NB4 (cell line): ENCODE measurements at regions not wholly inside any gene's neighbourhood (a gene's known extent, or its start where the extent isn't known, plus 50 kb on each side); places are given as distances from the start of the nearest gene placed in this dataset.
"Not testable (repeated sequence)": the region's sequence is repeated elsewhere in the genome, so short reads cannot be mapped to it uniquely, and the experiment has no call there.

Experiments
- DNase-seq: peaks from one replicate; pipeline ENCODE4 v3.0.0; 2010; ENCODE audit warnings: low read depth
- H3K4me3 ChIP-seq: one replicate; pipeline ENCODE4 v1.5.1; 2011; ENCODE audit warnings: mild to moderate bottlenecking, low read depth, low read length, moderate library complexity
- MAX ChIP-seq: IDR thresholded peaks from 2 replicates; pipeline ENCODE4 v1.6.1; 2011; ENCODE audit warnings: low read depth, low read length
- MYC ChIP-seq: IDR thresholded peaks from 2 replicates; pipeline ENCODE4 v1.6.1; 2011; ENCODE audit warnings: low read depth, low read length
- POLR2A ChIP-seq: IDR thresholded peaks from 2 replicates; pipeline ENCODE4 v1.6.1; 2011; ENCODE audit warnings: mild to moderate bottlenecking; ENCODE audit not compliant: insufficient read length; ENCODE audit errors: extremely low read depth
- TF ChIP-seq, protein P1 (sequence below): IDR thresholded peaks from one replicate; pipeline ENCODE4 v1.5.1; 2012; ENCODE audit warnings: low read depth, low read length

DNA sequence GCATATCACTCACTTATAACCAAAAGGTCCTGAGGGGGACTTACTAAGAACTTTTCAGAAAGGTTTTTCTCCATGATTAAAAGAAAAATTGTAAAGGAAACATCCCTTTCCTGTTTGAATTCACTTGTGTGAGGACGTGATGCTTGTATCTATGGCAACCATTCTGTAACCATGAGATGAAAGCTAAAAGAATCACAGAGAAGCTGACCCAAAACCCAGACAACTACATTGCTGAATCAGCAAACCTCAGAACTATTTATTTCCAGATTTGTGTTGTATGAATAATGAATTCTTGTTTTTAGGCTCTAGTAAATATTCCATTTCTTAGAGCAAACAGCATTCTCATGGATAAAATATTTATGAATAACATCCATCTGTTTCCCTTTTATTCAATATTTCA lies 91.2 kb downstream of the RCHY1 start:
- no peak overlapping the region for H3K4me3 ChIP-seq
- TF ChIP-seq POLR2A (no peak), MAX (no peak), MYC (no peak)
- TF ChIP-seq, protein P1, sequence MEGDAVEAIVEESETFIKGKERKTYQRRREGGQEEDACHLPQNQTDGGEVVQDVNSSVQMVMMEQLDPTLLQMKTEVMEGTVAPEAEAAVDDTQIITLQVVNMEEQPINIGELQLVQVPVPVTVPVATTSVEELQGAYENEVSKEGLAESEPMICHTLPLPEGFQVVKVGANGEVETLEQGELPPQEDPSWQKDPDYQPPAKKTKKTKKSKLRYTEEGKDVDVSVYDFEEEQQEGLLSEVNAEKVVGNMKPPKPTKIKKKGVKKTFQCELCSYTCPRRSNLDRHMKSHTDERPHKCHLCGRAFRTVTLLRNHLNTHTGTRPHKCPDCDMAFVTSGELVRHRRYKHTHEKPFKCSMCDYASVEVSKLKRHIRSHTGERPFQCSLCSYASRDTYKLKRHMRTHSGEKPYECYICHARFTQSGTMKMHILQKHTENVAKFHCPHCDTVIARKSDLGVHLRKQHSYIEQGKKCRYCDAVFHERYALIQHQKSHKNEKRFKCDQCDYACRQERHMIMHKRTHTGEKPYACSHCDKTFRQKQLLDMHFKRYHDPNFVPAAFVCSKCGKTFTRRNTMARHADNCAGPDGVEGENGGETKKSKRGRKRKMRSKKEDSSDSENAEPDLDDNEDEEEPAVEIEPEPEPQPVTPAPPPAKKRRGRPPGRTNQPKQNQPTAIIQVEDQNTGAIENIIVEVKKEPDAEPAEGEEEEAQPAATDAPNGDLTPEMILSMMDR, result no peak
- no peak for DNase-seq

- TF ChIP-seq MYC (no peak), POLR2A (no peak), MAX (no peak)
- TF ChIP-seq, protein P1, result no peak
- no peak overlapping the region for H3K4me3 ChIP-seq
- no peak for DNase-seq
Measured at GRCh38 chr4:75412746-75413145, 101.5 kb downstream of the RCHY1 start.

GRCh38 chr4:75398501-75398900 lies 115.7 kb downstream of the RCHY1 start:
- no peak overlapping the region for H3K4me3 ChIP-seq
- no peak for DNase-seq
- TF ChIP-seq POLR2A (no peak), MYC (no peak), MAX (no peak)
- TF ChIP-seq, protein P1, result no peak

GRCh38 chr4:75391489-75392166 lies 122.6 kb downstream of the RCHY1 start:
- H3K4me3 ChIP-seq, result no peak overlapping the region
- peak; percentile 13 for DNase-seq
- TF ChIP-seq MAX (no peak), POLR2A (no peak), MYC (no peak)

- not testable (repeated sequence) for DNase-seq, H3K4me3 ChIP-seq
Measured at GRCh38 chr4:75386426-75386825, 127.8 kb downstream of the RCHY1 start.

- no peak for TF ChIP-seq POLR2A
- TF ChIP-seq, protein P1, result no peak
- TF ChIP-seq MYC, result no peak
- no peak for TF ChIP-seq MAX
- no peak overlapping the region for H3K4me3 ChIP-seq
- no peak for DNase-seq
Measured at GRCh38 chr4:75385106-75385505, 129.1 kb downstream of the RCHY1 start.

GRCh38 chr4:75376543-75376942 lies 137.7 kb downstream of the RCHY1 start:
- TF ChIP-seq POLR2A, result no peak
- TF ChIP-seq, protein P1, result no peak
- TF ChIP-seq MYC, result no peak
- no peak for TF ChIP-seq MAX
- no peak for DNase-seq
- no peak overlapping the region for H3K4me3 ChIP-seq
